ENCODE measurements at regions not wholly inside any gene's neighbourhood (a gene's known extent, or its start where the extent isn't known, plus 50 kb on each side); places are given as distances from the start of the nearest gene placed in this dataset.
A peak's percentile ranks its signal among the peaks of the same experiment; 100 is the strongest.

- DNase-seq: no peak
Observed at GRCh38 chr6:119658917-119659316, 309.4 kb upstream of the MAN1A1 start.

GRCh38 chr6:119655124-119655523, 305.6 kb upstream of the MAN1A1 start:
- DNase-seq: no peak

GRCh38 chr6:119653329-119653728, 303.8 kb upstream of the MAN1A1 start:
- DNase-seq: no peak

GRCh38 chr6:119649531-119649930, 300.0 kb upstream of the MAN1A1 start:
- no peak for DNase-seq

- no peak for DNase-seq
Observed at GRCh38 chr6:119647309-119647708, 297.7 kb upstream of the MAN1A1 start.

- no peak for DNase-seq
Observed at GRCh38 chr6:119643876-119644275, 294.3 kb upstream of the MAN1A1 start.

- DNase-seq: no peak
Observed at GRCh38 chr6:119637768-119638167, 288.2 kb upstream of the MAN1A1 start.

- no peak for DNase-seq
Observed at GRCh38 chr6:119636060-119636459, 286.5 kb upstream of the MAN1A1 start.

GRCh38 chr6:119633461-119633860, 283.9 kb upstream of the MAN1A1 start:
- DNase-seq: no peak

GRCh38 chr6:119630561-119631192, 281.1 kb upstream of the MAN1A1 start:
- no peak for DNase-seq

- no peak for DNase-seq
Observed at GRCh38 chr6:119628691-119629594, 279.4 kb upstream of the MAN1A1 start.

GRCh38 chr6:119627908-119628669, 278.5 kb upstream of the MAN1A1 start:
- no peak for DNase-seq

- DNase-seq: no peak
Observed at GRCh38 chr6:119626884-119627619, 277.5 kb upstream of the MAN1A1 start.

- no peak for DNase-seq
Observed at GRCh38 chr6:119620846-119621555, 271.4 kb upstream of the MAN1A1 start.

- no peak for DNase-seq
Observed at GRCh38 chr6:119614138-119614537, 264.6 kb upstream of the MAN1A1 start.

- peak in 1 of 51 donors; percentile 37 for DNase-seq
Observed at GRCh38 chr6:119612911-119613381, 263.4 kb upstream of the MAN1A1 start.

GRCh38 chr6:119612176-119612891, 262.8 kb upstream of the MAN1A1 start:
- DNase-seq: no peak

- DNase-seq: no peak
Observed at GRCh38 chr6:119610754-119611153, 261.2 kb upstream of the MAN1A1 start.

- DNase-seq: no peak
Observed at GRCh38 chr6:119610265-119610664, 260.7 kb upstream of the MAN1A1 start.

GRCh38 chr6:119609865-119610264, 260.3 kb upstream of the MAN1A1 start:
- no peak for DNase-seq
